GM12878 (cell line): ENCODE measurements at regions not wholly inside any gene's neighbourhood (a gene's known extent, or its start where the extent isn't known, plus 50 kb on each side); places are given as distances from the start of the nearest gene placed in this dataset.

Source experiments
- ATAC-seq: fragments of 200-7000 bp; cut with Tn5 transposase; 3 replicates; pipeline ENCODE4 v1.9.1; 2020; ENCODE audit warnings: mild to moderate bottlenecking, moderate library complexity
- BruUV-seq: library from RNA; stranded (reverse); fragments of 400-500 nt; replicated peaks from 2 replicates; lab custom pipeline; 2021; lab: Mats Ljungman, UMichigan
- CTCF ChIA-PET: fragments of 300-600 bp; sonication (Branson Sonifier 250); formaldehyde crosslinking; extraction: SDS; loops from one replicate; lab custom pipeline; 2021; ENCODE audit warnings: inconsistent platforms; lab: Yijun Ruan, JAX
- POLR2A ChIA-PET: fragments of 350-600 bp; formaldehyde crosslinking; extraction: SDS; loops from one replicate; lab custom pipeline; 2021; ENCODE audit warnings: inconsistent platforms; lab: Charles Lee
- RAD21 ChIA-PET: fragments of 300-600 bp; sonication (Branson Sonifier 250); formaldehyde crosslinking; loops from one replicate; lab custom pipeline; 2023; ENCODE audit warnings: antibody characterized with exemption; ENCODE audit not compliant: unreplicated experiment; lab: Charles Lee
- SMC1A ChIA-PET: fragments of 300-600 bp; sonication (Branson Sonifier 250); formaldehyde crosslinking; loops from one replicate; lab custom pipeline; 2023; ENCODE audit not compliant: unreplicated experiment, uncharacterized antibody; lab: Charles Lee
- DNase-seq: peaks from one replicate; pipeline ENCODE4 v3.0.0-alpha.2; 2011; ENCODE audit warnings: low read depth, low spot score
- FAIRE-seq: peaks from 3 replicates; lab custom pipeline; 2011; peaks lifted over from hg19 to GRCh38; lab: Jason Lieb, UNC
- H2AFZ ChIP-seq: 2 replicates; pipeline ENCODE4 v1.6.0; 2011; ENCODE audit warnings: low read depth, low read length, control low read depth; ENCODE audit not compliant: control insufficient read depth
- H3K27ac ChIP-seq: 2 replicates; pipeline ENCODE4 v1.5.1; 2011; ENCODE audit warnings: control low read depth; ENCODE audit not compliant: control insufficient read depth, insufficient read depth
- H3K27me3 ChIP-seq, 2 experiments: replicated peaks in 1 of 2; 2 replicates each; pipeline versions ENCODE4 v1.6.0 to v1.6.1; 2011; ENCODE audit warnings: low read length in 1 of 2; ENCODE audit not compliant: control insufficient read depth in 2 of 2, insufficient read depth in 2 of 2
- H3K36me3 ChIP-seq, 2 experiments: 2 replicates each; pipeline ENCODE4 v1.5.1; 2011; ENCODE audit warnings: low read length in 1 of 2; ENCODE audit not compliant: control insufficient read depth in 2 of 2, insufficient read depth in 2 of 2
- H3K4me1 ChIP-seq: 2 replicates; pipeline ENCODE4 v1.6.1; 2011; ENCODE audit warnings: mild to moderate bottlenecking, low read length, moderate library complexity, mixed read lengths; ENCODE audit not compliant: control insufficient read depth, insufficient read depth
- H3K4me2 ChIP-seq: 2 replicates; pipeline ENCODE4 v1.6.0; 2011; ENCODE audit warnings: control low read depth; ENCODE audit not compliant: control insufficient read depth, insufficient read depth
- H3K4me3 ChIP-seq: fragments of 200-600 bp; sonication (generic); 2 replicates; pipeline ENCODE4 v1.5.1; 2016
- H3K79me2 ChIP-seq: 2 replicates; pipeline ENCODE4 v1.6.0; 2011; ENCODE audit warnings: low read length; ENCODE audit not compliant: control insufficient read depth, insufficient read depth
- H3K9ac ChIP-seq: 2 replicates; pipeline ENCODE4 v1.8.0; 2011; ENCODE audit warnings: low read length, control low read depth, mixed read lengths; ENCODE audit not compliant: control insufficient read depth, insufficient read depth
- H3K9me3 ChIP-seq: replicated peaks from 3 replicates; pipeline ENCODE4 v1.5.1; 2011; ENCODE audit warnings: mild to moderate bottlenecking, low read length; ENCODE audit not compliant: control insufficient read depth, insufficient read depth
- H4K20me1 ChIP-seq: 2 replicates; pipeline ENCODE4 v1.6.0; 2011; ENCODE audit not compliant: control insufficient read depth, insufficient read depth
- EZH2 ChIP-seq: IDR thresholded peaks from 2 replicates; pipeline ENCODE4 v1.6.1; 2012; ENCODE audit warnings: low read depth, mild to moderate bottlenecking, control low read depth, inconsistent platforms, low read length, borderline replicate concordance; ENCODE audit not compliant: control insufficient read depth
- FOXK2 ChIP-seq: fragments of 450-650 bp; IDR thresholded peaks from 2 replicates; pipeline ENCODE4 v1.6.1; 2017; ENCODE audit warnings: mild to moderate bottlenecking, moderate library complexity
- HDAC6 ChIP-seq: fragments of 200-600 bp; sonication (generic); IDR thresholded peaks from one replicate; pipeline ENCODE4 v1.8.0; 2017; ENCODE audit warnings: antibody characterized with exemption; ENCODE audit not compliant: unreplicated experiment
- IKZF2 ChIP-seq, 2 experiments: fragments of 450-650 bp; IDR thresholded peaks; 2 replicates each; pipeline ENCODE4 v1.6.1; 2017; ENCODE audit warnings: mild to moderate bottlenecking in 2 of 2, moderate library complexity in 2 of 2
- MYB ChIP-seq: fragments of 150-350 bp; IDR thresholded peaks from 2 replicates; pipeline ENCODE4 v1.6.1; 2014; ENCODE audit warnings: mild to moderate bottlenecking, low read depth, low read length, borderline replicate concordance
- PAX8 ChIP-seq: fragments of 450-650 bp; IDR thresholded peaks from 2 replicates; pipeline ENCODE4 v1.6.1; 2017; ENCODE audit warnings: mild to moderate bottlenecking, moderate library complexity
- POLR2A ChIP-seq: IDR thresholded peaks from 2 replicates; pipeline ENCODE4 v1.6.1; 2011; ENCODE audit warnings: low read depth, mild to moderate bottlenecking, low read length
- POLR2AphosphoS2 ChIP-seq: IDR thresholded peaks from 2 replicates; pipeline ENCODE4 v1.6.1; 2011; ENCODE audit warnings: low read depth, mild to moderate bottlenecking, low read length, improper control_type of control experiment, moderate library complexity
- TARDBP ChIP-seq: IDR thresholded peaks from 2 replicates; pipeline ENCODE4 v1.6.1; 2016; ENCODE audit warnings: borderline replicate concordance
- TCF7 ChIP-seq: IDR thresholded peaks from 2 replicates; pipeline ENCODE4 v1.6.1; 2014; ENCODE audit warnings: antibody characterized with exemption, borderline replicate concordance
- ZZZ3 ChIP-seq: IDR thresholded peaks from 2 replicates; pipeline ENCODE4 v1.6.1; 2011; ENCODE audit warnings: low read depth; ENCODE audit not compliant: control insufficient read depth, insufficient read length
- WGBS: methylation state at CpG from one replicate; pipeline ENCODE4 v1.1.6; 2016; ENCODE audit warnings: low lambda C conversion rate; ENCODE audit not compliant: insufficient replicate concordance, insufficient coverage; ENCODE audit errors: missing lambda C conversion rate; 5-methylcytosine and 5-hydroxymethylcytosine counted together
- in situ Hi-C: fragments of 300-500 bp; cut with MboI; formaldehyde crosslinking; loops from 9 replicates; pipeline ENCODE4 v1.14.3; 2018; ENCODE audit warnings: mixed read lengths
- intact Hi-C: fragments of 100-400 bp; cut with micrococcal nuclease; formaldehyde crosslinking; loops from one replicate; pipeline ENCODE4 v1.14.2; 2022; ENCODE audit not compliant: unreplicated experiment
- TF ChIP-seq, protein P1 (sequence below): IDR thresholded peaks from 2 replicates; pipeline ENCODE4 v1.6.1; 2012; ENCODE audit warnings: low read depth, low read length, improper control_type of control experiment

DNA sequence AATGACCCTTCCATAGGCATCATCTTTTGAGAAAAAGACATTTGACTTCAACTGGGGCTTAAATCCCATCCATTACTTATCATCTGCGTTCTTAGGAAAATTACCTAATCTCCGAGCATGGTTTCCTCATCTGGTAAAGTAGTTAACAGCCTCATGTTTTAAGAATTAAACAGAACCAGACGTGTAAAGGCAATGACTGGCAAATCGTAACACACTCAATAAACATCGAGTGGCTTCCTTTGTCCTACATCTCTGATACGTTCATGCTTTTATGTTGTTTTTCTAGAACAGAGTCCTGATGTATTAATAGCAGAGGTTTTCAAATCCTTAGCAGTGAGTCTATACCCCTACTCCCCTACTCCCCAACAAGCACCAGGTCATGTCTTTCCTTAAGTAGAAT lies 189.7 kb upstream of the RGS6 start (continued):
- TF ChIP-seq POLR2AphosphoS2 (no peak), TCF7 (no peak), POLR2A (no peak), ZZZ3 (no peak), PAX8 (no peak), EZH2 (no peak), FOXK2 (no peak)
- TF ChIP-seq, protein P1, sequence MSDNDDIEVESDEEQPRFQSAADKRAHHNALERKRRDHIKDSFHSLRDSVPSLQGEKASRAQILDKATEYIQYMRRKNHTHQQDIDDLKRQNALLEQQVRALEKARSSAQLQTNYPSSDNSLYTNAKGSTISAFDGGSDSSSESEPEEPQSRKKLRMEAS = no peak

DNA sequence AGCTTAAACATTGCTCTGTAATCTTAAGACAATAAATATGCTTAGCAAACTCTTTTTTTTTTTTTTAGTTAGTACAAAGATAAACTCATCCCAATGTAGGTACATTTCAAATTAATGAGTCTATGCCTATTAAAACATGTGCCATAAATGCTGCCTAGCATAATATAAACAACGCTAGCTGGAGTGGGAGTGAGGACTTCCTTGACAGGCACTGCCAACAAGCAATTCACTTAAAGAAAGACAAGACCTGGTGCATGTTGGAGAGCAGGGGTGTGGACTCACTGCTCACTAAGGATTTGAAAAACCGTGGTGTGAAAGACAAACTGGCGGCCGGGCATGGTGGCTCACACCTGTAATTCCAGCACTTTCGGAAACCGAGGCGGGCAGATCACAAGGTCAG lies 187.2 kb upstream of the RGS6 start:
- in situ Hi-C loops (no loop called here), intact Hi-C loops (no loop called here)
- Histone ChIP-seq H3K27ac (no peak overlapping the region), H3K4me3 (no peak overlapping the region), H3K4me2 (no peak overlapping the region), H4K20me1 (no peaks in the 10 kb centered on the region), H3K27me3 (no peaks in the 10 kb centered on the region), H3K9ac (no peak overlapping the region), H3K36me3 (peaks cover 0 to 4% of the 10 kb centered on the region in 2 experiments; a peak in 1 of 4 replicates), H3K9me3 (peaks cover 5% of the 10 kb centered on the region; the same call in 2 of the 3 replicates), H3K4me1 (no peaks in the 10 kb centered on the region), H3K79me2 (no peaks in the 10 kb centered on the region), H2AFZ (no peak overlapping the region)
- DNase-seq (no peak), ATAC-seq (no peak), FAIRE-seq (no peak)
- CTCF ChIA-PET = interaction anchor here (0.5 to 1.5 kb wide), 7 partner anchors 8 to 603 kb away, joined by 3 to 4 read pairs (median 3); no protein-coding TSS in a partner anchor
- SMC1A ChIA-PET = interaction anchor here (0.7 to 1.7 kb wide), 5 partner anchors 9 to 605 kb away, joined by 3 to 5 read pairs (median 3); no protein-coding TSS in a partner anchor
- RAD21 ChIA-PET = interaction anchor here (0.7 kb wide), 1 partner anchor 606 kb away, joined by 4 read pairs; no protein-coding TSS in a partner anchor
- POLR2A ChIA-PET = interaction anchor here (0.6 to 0.7 kb wide), 2 partner anchors 11 to 373 kb away, joined by 3 to 6 read pairs; no protein-coding TSS in a partner anchor
- TF ChIP-seq HDAC6 (no peak), FOXK2 (no peak), IKZF2 (IDR thresholded peaks at IDR 0.05) (no peak), MYB (no peak), TARDBP (no peak), EZH2 (no peak)
- 99% methylated on average over 7 of the region's 7 CpGs for WGBS
- BruUV-seq = no TSS peak
